Dendritic cell treated with granulocyte-macrophage colony-stimulating factor and Interleukin-4, amounts not matched to agents 40 ng/mL and 50 ng/mL, for 4 days (primary cell): ENCODE measurements at regions not wholly inside any gene's neighbourhood (a gene's known extent, or its start where the extent isn't known, plus 50 kb on each side); places are given as distances from the start of the nearest gene placed in this dataset.
"Not testable (repeated sequence)": the region's sequence is repeated elsewhere in the genome, so short reads cannot be mapped to it uniquely, and the experiment has no call there.

Source experiments
- H3K27ac Mint-ChIP-seq: one replicate; pipeline ENCODE4 v1.8.0; 2022; ENCODE audit warnings: mild to moderate bottlenecking, mixed read lengths
- H3K27me3 Mint-ChIP-seq: one replicate; pipeline ENCODE4 v1.8.0; 2022; ENCODE audit warnings: mild to moderate bottlenecking, mixed read lengths
- H3K36me3 Mint-ChIP-seq: one replicate; pipeline ENCODE4 v1.8.0; 2022; ENCODE audit warnings: low read depth, mixed read lengths
- H3K4me1 Mint-ChIP-seq: one replicate; pipeline ENCODE4 v1.8.0; 2022; ENCODE audit warnings: low read depth, mixed read lengths
- H3K4me3 Mint-ChIP-seq: one replicate; pipeline ENCODE4 v1.8.0; 2022; ENCODE audit warnings: mild to moderate bottlenecking, moderate library complexity, mixed read lengths
- H3K9me3 Mint-ChIP-seq: one replicate; pipeline ENCODE4 v1.8.0; 2022; ENCODE audit warnings: mixed read lengths
- intact Hi-C: fragments of 100-400 bp; cut with micrococcal nuclease; formaldehyde crosslinking; loops from one replicate; pipeline ENCODE4 v1.15.0; 2022

DNA sequence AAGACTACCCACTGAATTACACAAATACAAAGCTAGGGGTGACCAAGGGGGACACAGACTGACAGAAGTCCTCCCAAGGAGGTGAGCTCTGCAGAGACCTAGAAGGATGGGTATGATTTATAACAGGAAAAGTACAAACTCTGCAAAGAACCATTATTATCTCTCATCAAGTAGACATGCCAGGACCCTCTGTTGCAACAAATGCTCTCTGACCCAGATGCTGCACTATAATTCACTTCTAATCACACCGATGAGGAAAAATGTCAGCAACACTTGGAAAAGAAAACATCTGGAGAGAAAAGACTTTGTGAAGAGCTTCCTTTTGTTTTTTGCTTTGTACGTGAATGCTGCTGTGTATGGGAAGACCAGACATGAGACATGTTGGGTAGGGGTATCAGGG lies 178.3 kb upstream of the PDE1C start:
- Mint-ChIP-seq H3K36me3 (no peaks in the 10 kb centered on the region), H3K27me3 (peaks cover 8% of the 10 kb centered on the region), H3K4me3 (no peak overlapping the region), H3K9me3 (no peaks in the 10 kb centered on the region), H3K27ac (no peak overlapping the region), H3K4me1 (no peaks in the 10 kb centered on the region)
- intact Hi-C loops = no loop called here

GRCh38 chr7:32244806-32245345 lies 174.7 kb upstream of the PDE1C start:
- intact Hi-C loops = no loop called here
- H3K9me3 Mint-ChIP-seq = no peaks in the 10 kb centered on the region
- H3K27ac Mint-ChIP-seq = no peak overlapping the region
- H3K27me3 Mint-ChIP-seq = no peaks in the 10 kb centered on the region
- H3K36me3 Mint-ChIP-seq = no peaks in the 10 kb centered on the region
- H3K4me1 Mint-ChIP-seq = no peaks in the 10 kb centered on the region
- no peak overlapping the region for H3K4me3 Mint-ChIP-seq

DNA sequence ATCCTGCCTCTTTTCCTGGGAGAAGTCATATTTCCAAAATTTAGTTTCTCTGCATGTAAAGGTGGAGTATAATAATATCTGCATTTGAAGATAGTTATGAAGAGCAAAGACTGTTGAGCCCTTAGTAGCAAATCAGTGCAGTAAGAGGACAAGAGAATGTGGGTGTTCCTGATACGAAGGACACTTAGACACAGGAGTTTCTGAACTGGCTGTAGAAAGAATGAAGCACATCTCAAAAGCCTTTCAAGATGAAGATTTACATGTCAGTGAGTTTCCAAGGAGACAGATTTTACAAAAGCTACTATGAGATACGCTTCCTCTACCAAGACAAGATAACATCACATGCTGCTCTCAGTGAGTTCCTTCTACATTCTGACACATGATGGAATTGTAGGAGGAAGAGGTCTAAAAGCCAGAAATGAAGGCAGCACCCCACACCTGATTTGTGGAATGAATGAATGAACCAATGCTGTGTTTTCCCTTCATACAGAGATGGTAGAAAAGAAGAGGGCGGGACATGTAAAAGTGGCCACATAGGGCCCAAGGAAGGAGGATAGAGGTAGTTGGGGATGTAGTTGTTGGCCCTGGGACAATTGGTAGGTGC lies 173.6 kb upstream of the PDE1C start:
- H3K4me1 Mint-ChIP-seq = no peaks in the 10 kb centered on the region
- H3K36me3 Mint-ChIP-seq = no peaks in the 10 kb centered on the region
- H3K4me3 Mint-ChIP-seq = no peak overlapping the region
- no peak overlapping the region for H3K27ac Mint-ChIP-seq
- no peaks in the 10 kb centered on the region for H3K27me3 Mint-ChIP-seq
- no peaks in the 10 kb centered on the region for H3K9me3 Mint-ChIP-seq
- intact Hi-C loops = no loop called here

DNA sequence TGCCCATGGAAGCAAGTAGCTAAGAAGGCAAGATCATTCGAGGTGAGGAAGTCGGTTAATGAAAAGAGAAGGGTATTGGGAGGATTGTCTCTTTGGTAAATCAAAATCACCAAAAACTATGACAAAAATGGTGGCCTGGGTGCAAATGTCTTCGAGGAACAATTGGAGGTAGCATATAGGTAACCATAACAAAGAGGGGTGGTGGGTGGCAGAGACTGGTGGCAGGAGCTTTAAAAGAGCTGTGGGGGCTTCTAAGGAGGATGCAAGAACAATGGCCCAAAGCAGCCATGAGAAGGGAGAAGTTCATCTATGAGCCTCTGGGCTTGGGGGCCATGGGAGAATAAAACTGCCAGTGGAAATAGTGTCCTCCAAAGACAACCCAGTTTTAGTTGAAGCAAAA lies 172.2 kb upstream of the PDE1C start:
- H3K4me3 Mint-ChIP-seq = no peak overlapping the region
- H3K9me3 Mint-ChIP-seq = no peaks in the 10 kb centered on the region
- no peaks in the 10 kb centered on the region for H3K36me3 Mint-ChIP-seq
- H3K27ac Mint-ChIP-seq = no peak overlapping the region
- no peaks in the 10 kb centered on the region for H3K27me3 Mint-ChIP-seq
- H3K4me1 Mint-ChIP-seq = no peaks in the 10 kb centered on the region
- intact Hi-C loops = no loop called here

DNA sequence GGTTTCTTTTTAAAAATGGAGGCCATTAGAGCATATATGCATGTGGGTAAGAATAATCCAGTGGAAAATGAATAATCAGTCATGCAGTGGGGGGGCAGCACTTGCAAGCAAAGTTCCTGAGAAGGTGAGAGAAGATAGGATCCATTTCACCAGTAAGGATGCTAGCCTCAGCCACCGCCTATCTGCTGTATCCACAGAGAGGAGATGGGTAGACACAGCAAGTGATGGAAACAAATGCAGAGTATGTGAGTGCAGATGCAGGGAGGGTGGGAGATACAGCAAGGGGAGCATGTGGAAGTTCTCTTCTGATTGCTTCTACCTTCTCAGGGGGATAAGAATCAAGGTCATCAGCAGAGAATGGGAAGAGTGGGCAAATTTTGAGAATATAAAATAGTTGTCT lies 171.4 kb upstream of the PDE1C start:
- Mint-ChIP-seq H3K4me1 (no peaks in the 10 kb centered on the region), H3K9me3 (no peaks in the 10 kb centered on the region), H3K27ac (no peak overlapping the region), H3K27me3 (no peaks in the 10 kb centered on the region), H3K4me3 (no peak overlapping the region), H3K36me3 (no peaks in the 10 kb centered on the region)
- intact Hi-C loops = no loop called here

DNA sequence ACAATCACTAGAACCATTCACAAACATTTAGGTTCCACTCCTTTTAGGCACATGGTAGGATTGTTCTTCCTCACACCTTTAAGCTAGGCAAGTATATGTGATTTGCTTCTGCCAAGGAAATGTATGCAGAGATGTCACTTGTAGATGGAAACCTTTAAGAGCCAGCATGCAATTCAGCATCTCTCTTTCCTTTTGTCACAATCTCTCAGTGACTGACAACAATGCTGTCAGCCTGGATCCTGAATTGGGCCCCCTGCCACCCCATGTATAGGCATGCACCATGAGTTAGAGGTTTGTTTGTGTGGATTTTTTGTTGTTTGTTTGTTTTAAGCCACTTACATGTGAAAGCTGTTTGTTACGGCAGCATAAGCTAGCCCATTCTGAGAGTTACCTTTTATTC lies 169.6 kb upstream of the PDE1C start:
- Mint-ChIP-seq H3K27me3 (no peaks in the 10 kb centered on the region), H3K9me3 (peaks cover 8% of the 10 kb centered on the region), H3K4me1 (no peaks in the 10 kb centered on the region), H3K36me3 (no peaks in the 10 kb centered on the region), H3K4me3 (no peak overlapping the region), H3K27ac (no peak overlapping the region)
- intact Hi-C loops = no loop called here

DNA sequence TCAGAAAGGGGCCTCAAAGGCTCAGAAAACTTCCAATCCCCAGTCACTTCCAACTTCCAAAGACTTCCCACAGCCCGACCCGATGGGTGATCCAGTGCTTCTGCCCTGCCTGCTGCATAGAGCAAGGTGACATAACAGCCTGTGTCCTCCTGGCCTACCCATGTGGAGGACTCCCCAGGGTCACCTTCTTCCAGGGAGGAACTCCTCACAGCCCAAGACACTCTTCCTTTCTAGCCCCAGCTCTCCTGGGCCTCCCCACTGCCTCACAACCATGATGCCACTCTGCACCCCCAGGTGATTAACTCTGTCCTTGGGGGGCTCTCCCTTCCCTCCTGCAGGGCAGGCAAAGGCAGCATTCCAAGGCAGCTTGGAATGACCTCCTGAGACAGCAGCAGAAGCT lies 158.4 kb upstream of the PDE1C start:
- Mint-ChIP-seq H3K9me3 (no peaks in the 10 kb centered on the region), H3K36me3 (no peaks in the 10 kb centered on the region), H3K4me1 (no peaks in the 10 kb centered on the region), H3K4me3 (no peak overlapping the region), H3K27me3 (no peaks in the 10 kb centered on the region), H3K27ac (no peak overlapping the region)
- intact Hi-C loops = no loop called here

GRCh38 chr7:32227746-32228145 lies 157.5 kb upstream of the PDE1C start:
- H3K4me3 Mint-ChIP-seq = no peak overlapping the region
- no peaks in the 10 kb centered on the region for H3K36me3 Mint-ChIP-seq
- H3K9me3 Mint-ChIP-seq = no peaks in the 10 kb centered on the region
- no peaks in the 10 kb centered on the region for H3K4me1 Mint-ChIP-seq
- intact Hi-C loops = no loop called here
- no peak overlapping the region for H3K27ac Mint-ChIP-seq
- H3K27me3 Mint-ChIP-seq = no peaks in the 10 kb centered on the region

DNA sequence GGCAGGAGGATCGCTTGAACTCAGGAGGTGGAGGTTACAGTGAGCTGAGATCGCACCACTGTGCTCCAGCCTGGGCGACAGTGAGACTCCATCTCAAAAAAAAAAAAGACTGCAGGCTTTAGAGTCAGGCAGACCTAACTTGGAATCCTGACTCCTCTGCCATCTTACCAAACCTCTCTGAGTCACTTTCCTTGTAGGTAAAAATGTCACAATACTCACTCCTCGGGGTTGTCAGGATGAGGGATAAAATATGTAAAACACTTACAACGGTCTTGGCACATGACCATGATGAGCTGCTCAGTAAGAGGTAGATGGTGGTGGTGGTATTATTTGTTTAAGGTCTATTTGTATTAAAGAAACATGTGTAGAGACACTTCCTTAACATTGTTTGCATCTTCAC lies 154.1 kb upstream of the PDE1C start:
- Mint-ChIP-seq H3K4me3 (no peak overlapping the region), H3K4me1 (no peaks in the 10 kb centered on the region), H3K27ac (no peak overlapping the region), H3K27me3 (no peaks in the 10 kb centered on the region), H3K36me3 (no peaks in the 10 kb centered on the region), H3K9me3 (no peaks in the 10 kb centered on the region)
- intact Hi-C loops = no loop called here

GRCh38 chr7:32223721-32224120 lies 153.5 kb upstream of the PDE1C start:
- no peaks in the 10 kb centered on the region for H3K4me1 Mint-ChIP-seq
- H3K36me3 Mint-ChIP-seq = no peaks in the 10 kb centered on the region
- H3K27ac Mint-ChIP-seq = no peak overlapping the region
- no peaks in the 10 kb centered on the region for H3K9me3 Mint-ChIP-seq
- intact Hi-C loops = no loop called here
- no peak overlapping the region for H3K4me3 Mint-ChIP-seq
- H3K27me3 Mint-ChIP-seq = no peaks in the 10 kb centered on the region

DNA sequence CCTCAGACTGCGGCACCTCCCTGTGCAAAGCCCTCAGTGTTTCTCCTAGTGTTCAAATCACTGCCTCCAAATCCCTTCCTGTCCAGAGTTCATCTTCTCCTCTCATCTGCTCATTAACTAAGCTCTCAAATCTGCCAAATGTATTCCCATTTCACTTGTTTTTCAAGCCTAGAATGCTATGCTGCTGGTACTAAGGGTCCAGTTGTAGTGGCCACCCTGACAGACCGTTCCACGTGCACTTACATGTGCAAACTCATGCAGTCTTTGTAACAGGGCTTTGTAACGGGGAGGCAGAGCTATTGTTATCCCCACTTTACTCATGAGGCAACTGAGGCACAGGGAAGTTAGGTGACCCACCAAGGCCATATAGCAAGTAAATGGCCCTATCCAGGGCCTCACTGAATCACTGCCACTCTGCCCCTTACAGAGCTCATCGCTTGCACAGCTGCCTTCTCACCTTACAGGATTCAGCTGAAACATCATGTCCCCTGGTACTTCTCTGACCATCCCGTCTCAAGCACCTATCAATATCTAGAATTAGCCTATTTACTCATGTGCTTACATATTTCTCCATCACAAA lies 153.0 kb upstream of the PDE1C start:
- Mint-ChIP-seq H3K9me3 (no peaks in the 10 kb centered on the region), H3K4me3 (no peak overlapping the region), H3K27me3 (no peaks in the 10 kb centered on the region), H3K4me1 (no peaks in the 10 kb centered on the region), H3K36me3 (no peaks in the 10 kb centered on the region), H3K27ac (no peak overlapping the region)
- intact Hi-C loops = no loop called here

GRCh38 chr7:32222251-32222900 lies 152.2 kb upstream of the PDE1C start:
- Mint-ChIP-seq H3K36me3 (no peaks in the 10 kb centered on the region), H3K4me1 (no peaks in the 10 kb centered on the region), H3K9me3 (no peaks in the 10 kb centered on the region), H3K4me3 (no peak overlapping the region), H3K27me3 (no peaks in the 10 kb centered on the region), H3K27ac (no peak overlapping the region)
- intact Hi-C loops = no loop called here

DNA sequence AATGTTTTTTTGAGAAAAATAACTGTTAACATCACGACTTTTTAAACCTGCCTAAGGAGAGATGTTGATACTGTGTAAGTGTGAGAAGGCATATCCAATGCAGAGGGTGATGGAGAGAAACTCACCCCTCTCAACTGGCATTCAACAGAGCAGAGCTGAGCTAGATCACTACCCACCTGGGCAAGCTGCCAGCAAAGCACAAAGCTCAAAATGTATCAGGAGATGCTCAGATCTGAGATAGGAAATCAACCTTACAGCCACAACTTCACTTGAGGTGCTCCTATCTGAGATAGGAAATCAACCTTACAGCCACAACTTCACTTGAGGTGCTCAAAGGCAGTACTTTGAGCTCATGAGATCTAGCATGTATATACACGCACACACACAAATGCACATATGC lies 151.5 kb upstream of the PDE1C start:
- intact Hi-C loops = no loop called here
- Mint-ChIP-seq H3K4me1 (no peaks in the 10 kb centered on the region), H3K27ac (no peak overlapping the region), H3K36me3 (no peaks in the 10 kb centered on the region), H3K4me3 (no peak overlapping the region), H3K9me3 (no peaks in the 10 kb centered on the region), H3K27me3 (no peaks in the 10 kb centered on the region)

DNA sequence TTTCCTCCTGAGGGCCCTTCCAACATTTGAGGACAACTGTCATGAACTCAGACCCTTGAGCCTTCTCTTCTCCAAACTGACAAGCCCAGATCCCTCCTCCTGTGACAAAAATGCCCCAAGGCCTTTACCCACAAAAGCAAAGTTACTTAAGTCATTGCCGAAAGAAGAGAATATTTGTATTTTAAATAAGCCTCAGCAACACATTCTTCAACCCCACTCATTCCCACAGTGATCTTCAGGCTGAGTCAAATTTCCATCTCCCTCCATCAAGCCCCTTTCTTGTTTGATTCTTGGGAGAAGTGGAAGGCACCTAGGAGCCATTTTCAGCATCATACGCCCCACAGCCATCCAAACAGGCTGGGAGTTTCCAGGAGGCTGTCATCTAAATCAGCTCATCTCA lies 150.8 kb upstream of the PDE1C start:
- no peak overlapping the region for H3K4me3 Mint-ChIP-seq
- H3K36me3 Mint-ChIP-seq = no peaks in the 10 kb centered on the region
- no peaks in the 10 kb centered on the region for H3K27me3 Mint-ChIP-seq
- no peaks in the 10 kb centered on the region for H3K4me1 Mint-ChIP-seq
- H3K27ac Mint-ChIP-seq = no peak overlapping the region
- H3K9me3 Mint-ChIP-seq = no peaks in the 10 kb centered on the region
- intact Hi-C loops = no loop called here

DNA sequence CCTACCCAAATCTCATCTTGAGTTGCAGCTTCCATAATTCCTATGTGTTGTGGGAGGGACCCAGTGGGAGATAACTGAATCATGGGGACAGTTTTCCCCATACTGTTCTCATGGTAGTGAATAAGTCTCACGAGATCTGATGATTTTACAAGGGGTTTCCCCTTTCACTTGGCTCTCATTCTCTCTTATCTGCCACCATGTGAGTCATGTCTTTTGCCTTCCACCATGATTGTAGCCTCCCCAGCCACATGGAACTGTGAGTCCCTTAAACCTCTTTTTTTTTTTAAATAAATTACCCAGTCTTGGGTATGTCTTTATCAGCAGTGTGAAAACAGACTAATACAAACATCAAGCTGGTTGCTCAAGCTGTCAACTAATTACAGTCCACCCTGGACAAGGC lies 149.6 kb upstream of the PDE1C start:
- H3K27ac Mint-ChIP-seq, intact Hi-C loops, H3K4me3 Mint-ChIP-seq, H3K4me1 Mint-ChIP-seq, H3K36me3 Mint-ChIP-seq, H3K9me3 Mint-ChIP-seq, H3K27me3 Mint-ChIP-seq: not testable (repeated sequence)
